Right ventricle myocardium superior (tissue), 1 donor: ENCODE measurements at regions not wholly inside any gene's neighbourhood (a gene's known extent, or its start where the extent isn't known, plus 50 kb on each side); places are given as distances from the start of the nearest gene placed in this dataset.
"Not testable (repeated sequence)": the region's sequence is repeated elsewhere in the genome, so short reads cannot be mapped to it uniquely, and the experiment has no call there.

Experiments
- ATAC-seq: fragments of 200-7000 bp; cut with Tn5 transposase; one replicate; pipeline ENCODE4 v1.9.1; 2020; ENCODE audit warnings: mild to moderate bottlenecking; ENCODE audit not compliant: poor library complexity
- DNase-seq: peaks from one replicate; pipeline ENCODE4 v3.0.0-alpha.2; 2020
- intact Hi-C: fragments of 100-400 bp; cut with DNase I; formaldehyde crosslinking; loops from one replicate; pipeline ENCODE4 v1.11.2; 2022
- donor health status: DM: no; HTN: yes; CAD: no; lungs with severe emphysema.

DNA sequence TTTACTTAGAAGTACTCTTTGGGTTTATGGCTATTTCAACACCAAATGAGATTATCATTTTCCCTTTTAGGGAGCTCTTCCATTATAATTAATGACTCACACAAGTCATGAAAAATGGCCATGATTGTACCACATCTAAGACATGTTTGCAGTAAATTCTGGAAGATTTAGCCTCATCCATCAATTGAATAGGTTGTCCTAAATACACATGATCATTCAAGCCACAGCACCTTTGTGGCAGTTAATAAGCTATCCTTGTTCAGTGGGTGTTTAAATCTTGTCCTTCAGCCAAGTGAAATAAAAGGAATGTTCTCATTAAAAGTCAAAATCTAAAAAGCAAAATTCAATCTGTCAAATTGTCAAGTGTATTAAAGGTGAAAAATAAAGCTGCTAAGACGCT is 237.5 kb downstream of the ZPLD1 start:
- no peak for DNase-seq
- no peak for ATAC-seq
- intact Hi-C loops: no loop called here

DNA sequence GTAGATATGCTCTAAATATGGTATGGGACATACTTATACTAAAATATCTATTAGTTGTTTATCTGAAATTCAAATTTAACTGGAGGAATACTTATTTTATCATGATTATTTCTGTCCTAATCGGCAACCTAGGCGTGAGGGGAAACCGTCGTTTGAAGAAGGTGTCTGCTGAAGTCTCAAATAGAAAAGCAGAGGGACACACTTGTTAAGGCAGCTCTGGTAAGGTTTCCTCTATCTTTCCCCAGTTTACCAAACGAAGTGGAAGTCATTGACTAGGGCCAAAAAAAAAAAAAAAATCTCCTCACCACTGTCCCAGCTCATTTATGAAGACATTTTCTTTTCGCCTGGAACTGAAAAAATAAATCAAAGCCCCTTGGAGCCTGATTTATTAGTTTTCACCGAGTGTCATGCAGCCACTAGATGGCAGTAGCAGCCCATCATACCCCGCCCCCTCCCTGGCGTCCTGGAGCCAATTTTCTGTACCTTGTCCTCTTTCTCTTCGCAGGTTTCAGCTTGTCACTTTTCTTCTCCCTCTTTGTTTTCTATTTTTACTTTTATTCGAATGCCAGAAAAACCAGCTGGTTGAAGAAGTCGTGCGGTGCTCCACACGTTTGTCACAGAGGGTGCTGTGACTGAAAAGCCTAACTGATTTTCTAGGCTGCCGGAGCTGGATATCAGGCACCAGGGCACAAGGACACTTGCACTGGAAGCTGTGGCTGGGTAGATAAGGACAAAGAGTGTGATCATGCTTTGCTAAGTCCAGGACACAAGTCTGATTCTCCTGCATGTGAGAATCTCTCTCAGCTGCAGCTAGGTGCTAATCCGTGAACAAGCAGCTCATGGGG is 238.7 kb downstream of the ZPLD1 start:
- ATAC-seq (peak; percentile 96), DNase-seq (peak; percentile 62)
- intact Hi-C loops: no loop called here

DNA sequence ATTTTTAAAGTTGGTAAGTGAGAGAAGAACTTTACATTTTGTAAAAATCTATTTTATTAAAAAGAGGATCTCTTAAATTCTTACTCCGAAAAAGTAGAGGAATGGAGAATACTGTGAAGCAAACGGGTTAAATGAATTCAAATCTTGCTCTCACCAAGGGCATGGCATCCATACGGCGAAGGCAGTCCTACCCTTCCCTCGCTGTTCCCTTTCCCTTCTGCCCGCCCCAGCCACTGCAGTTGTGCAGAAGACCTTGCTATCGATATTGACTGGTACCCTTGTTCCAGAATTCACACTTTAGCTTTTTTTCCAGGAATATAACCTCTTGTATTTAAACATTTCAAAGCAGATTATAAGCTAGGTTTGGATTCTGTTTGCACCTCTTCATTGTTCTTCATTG is 239.5 kb downstream of the ZPLD1 start:
- DNase-seq (no peak), ATAC-seq (no peak)
- intact Hi-C loops: no loop called here

DNA sequence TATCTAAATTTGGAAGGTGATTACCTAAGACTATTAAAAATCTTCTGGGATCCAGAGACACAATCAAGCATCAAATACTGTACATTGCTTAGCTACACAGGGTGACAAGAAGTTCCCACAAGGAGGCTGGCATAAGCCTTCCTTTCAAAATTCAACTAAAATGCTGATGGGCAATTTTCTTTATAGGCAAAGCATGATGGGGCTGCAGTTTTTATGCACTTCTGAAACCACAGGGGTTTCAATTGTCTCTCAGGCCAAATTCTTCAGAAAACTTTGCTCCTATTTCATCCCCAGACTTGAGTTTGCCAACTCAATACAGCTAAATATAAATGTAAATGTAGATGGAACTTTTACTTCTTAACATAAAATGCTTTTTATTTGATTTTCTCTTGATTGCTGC is 241.6 kb downstream of the ZPLD1 start:
- DNase-seq (no peak), ATAC-seq (no peak)
- intact Hi-C loops: loop anchor here (5.0 kb wide), 1 partner anchor 61 kb away; no protein-coding TSS in a partner anchor

DNA sequence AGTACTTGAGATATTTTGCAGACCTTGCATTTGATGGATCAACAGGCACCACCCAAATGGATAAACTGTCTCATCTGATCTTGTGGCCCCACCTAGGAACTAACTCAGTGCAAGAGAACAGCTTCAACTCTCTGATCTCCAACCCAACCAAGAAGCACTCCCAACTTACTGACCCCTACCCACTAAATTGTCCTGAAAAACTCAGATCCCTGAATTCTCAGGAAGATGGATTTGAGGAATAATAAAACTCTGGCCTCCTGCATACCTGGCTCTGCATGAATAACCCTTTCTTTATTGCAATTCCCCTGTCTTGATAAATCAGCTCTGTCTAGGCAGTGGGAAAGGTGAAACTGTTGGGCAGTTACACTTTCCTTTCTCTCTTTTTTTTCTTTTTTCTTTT is 247.9 kb downstream of the ZPLD1 start:
- no peak for ATAC-seq
- DNase-seq: no peak
- intact Hi-C loops: no loop called here

DNA sequence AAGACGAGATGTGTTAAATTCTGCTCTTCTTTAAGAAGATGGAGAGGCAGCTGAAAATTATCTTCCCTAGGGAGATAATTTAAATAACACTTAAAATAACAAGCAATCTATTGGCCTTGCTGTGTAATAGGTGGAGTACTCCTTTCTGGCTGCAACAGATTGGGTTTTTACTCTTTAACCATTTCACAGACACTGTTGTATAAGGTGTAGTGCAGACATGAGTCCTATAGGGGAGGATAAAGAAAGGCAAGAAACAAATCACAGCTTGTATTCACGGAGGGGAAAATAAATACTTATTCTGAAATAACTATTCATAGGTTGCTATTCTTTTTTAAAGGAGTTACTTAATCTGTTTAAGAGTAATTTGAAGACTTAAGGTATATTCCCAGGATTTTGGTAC is 252.0 kb downstream of the ZPLD1 start:
- intact Hi-C loops: no loop called here
- DNase-seq (no peak), ATAC-seq (no peak)

DNA sequence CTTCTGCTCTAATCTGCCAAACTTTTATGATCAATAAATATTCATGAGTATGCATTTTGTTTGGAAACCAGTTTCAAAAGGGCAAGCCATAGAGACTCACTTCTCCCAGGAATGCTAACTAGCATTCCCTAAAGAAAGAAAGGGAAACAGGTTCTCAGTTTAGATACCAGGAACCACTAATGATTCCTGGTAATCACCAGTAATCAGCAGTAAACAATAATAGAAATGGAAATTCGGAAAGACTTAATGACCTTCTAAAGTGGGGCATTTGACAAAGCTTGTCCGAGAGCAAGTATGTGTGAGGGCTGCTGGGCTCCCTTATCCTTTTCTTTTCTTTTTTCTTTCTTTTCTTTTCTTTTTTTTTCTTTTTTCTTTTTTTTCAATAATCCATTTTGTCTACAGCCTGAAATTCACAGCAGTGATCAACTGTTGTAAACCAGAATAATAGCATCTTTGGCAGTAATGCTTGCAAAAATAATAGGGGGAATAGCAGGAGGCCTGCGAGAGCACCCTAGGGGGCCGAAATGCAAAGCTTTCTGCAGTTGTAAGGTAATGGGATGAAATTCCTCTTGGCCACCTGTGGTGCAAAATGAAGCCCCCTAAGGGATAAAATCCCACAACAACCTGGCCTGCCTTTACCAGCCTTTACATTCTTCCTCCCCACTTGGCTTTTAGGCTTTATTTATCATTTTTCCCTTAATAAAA is 253.2 kb downstream of the ZPLD1 start:
- intact Hi-C loops: no loop called here

DNA sequence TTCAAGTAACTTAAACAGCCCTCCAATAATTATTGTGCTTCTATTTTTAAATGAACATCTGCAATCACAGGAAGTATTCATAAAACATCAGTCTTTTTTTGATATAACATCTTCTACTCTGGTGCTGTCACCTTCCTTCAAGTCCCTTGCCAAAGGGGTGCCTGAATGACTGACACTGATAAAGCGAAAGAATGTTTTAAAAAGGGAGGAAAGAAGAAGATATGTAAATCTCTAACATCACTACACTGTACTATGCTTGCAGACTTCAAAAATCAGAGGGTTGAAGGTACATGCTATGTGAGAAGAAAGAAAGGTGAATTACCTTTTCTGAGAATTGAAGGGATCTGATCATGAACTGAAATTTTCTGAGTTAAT is 253.7 kb downstream of the ZPLD1 start:
- intact Hi-C loops: no loop called here
- no peak for ATAC-seq
- no peak for DNase-seq

More for the DNA sequence above, 253.2 kb downstream of the ZPLD1 start:
- DNase-seq (no peak), ATAC-seq (no peak)

DNA sequence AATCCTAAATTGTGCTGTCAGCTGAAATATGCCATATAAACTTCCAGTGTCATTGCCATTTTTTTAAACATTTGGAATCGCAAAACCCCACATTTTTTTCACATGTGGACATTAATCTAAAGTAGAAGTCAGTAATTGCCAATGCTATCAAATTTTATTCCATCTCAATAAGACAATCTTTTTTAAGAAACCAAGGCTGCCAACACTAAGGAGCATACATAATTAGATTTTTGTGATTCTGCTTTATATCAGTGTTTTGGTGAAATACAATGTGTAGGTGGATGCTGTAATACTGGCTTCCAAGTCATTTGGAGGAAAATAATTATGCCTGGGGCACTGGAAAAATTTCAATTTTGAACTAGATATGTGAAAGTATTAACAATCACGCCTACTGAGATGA is 256.7 kb downstream of the ZPLD1 start:
- intact Hi-C loops: no loop called here
- DNase-seq (no peak), ATAC-seq (no peak)

DNA sequence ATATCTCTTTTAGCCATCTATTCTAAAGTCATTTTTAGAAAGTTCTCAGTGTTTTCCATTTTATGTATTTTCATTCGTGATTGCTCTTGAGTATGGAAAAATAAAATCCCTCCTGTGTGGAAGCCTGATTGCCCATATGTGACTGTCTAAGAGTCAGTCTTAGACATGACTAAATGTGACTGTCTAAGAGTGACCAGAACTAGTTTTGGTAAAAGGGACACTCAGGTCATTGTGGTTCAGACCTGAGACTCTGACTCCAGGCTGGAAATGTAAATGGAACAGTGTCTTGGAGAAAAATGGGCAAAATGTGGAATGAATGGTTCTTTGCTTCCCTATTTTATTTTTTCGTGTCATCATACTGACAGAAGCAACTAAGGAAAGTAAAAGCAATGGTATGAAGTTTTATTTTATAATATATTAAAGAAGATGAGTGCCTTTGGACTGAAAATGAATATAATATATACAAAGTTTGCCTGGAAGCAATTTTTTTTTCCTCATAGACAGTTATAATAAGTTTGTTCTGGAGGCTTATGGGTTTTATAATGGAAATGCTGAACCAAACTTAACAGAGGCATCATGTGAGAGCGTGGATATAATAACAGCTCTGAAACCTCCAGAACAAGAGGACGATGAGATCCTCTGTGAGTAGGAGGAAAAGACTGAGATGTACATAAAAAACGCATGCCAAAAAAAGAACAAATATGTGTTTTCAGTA is 264.4 kb downstream of the ZPLD1 start:
- DNase-seq (no peak), ATAC-seq (peak; percentile 55)
- intact Hi-C loops: no loop called here

DNA sequence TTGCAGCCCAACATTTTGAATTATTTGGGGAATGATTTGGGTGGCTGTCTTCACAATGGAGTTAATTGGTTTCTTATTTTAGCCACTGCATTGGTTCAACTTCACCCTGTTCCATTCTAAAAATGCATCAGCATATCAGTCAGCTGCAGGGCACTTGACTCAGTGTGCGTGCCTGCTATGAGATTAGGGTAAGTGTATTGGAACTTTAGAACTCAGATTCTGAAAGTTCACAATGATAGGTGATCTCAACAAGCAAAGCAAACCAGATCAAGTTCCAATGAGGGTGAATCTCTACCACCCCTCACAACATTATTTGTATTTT is 265.0 kb downstream of the ZPLD1 start:
- peak; percentile 96 for ATAC-seq
- intact Hi-C loops: no loop called here
- DNase-seq: no peak

DNA sequence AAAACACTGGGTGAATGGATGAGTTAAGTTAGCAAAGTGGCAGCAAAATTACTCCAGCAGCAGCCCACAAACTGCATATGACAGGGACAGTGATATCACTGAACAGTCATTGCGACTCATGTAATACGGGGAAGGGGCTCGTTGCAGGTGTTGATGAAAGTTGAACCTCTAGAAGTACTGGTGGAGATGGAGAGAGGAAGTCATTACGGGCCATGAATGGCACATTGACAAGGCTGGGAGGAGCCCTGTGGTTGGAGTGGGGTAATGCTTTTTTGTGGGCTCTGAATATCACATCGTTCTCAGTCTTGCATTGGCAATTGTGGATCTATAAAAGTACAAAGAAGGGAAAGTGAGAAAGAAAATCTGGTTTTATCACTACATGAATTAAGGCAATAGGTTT is 278.1 kb downstream of the ZPLD1 start:
- ATAC-seq (no peak), DNase-seq (no peak)
- intact Hi-C loops: no loop called here

DNA sequence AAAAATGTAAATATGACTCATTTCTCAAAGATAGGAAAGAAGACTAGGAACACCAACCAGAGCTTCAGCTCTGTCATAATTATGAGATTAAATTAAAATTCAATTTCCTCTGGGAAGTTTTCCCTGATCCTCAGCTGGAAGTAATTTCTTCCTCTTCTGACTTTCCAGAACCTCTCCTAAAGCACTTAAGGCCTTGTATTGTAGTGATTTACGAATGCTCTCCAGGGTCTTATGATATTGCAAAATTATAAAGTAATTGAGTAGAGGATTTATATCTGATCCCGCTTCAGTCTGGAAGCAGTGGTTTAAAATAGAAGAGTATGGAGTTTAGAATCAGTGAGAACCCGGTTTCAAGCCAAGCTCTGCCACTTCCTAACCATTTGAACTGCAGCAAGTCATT is 279.8 kb downstream of the ZPLD1 start:
- DNase-seq (no peak), ATAC-seq (no peak)
- intact Hi-C loops: no loop called here

DNA sequence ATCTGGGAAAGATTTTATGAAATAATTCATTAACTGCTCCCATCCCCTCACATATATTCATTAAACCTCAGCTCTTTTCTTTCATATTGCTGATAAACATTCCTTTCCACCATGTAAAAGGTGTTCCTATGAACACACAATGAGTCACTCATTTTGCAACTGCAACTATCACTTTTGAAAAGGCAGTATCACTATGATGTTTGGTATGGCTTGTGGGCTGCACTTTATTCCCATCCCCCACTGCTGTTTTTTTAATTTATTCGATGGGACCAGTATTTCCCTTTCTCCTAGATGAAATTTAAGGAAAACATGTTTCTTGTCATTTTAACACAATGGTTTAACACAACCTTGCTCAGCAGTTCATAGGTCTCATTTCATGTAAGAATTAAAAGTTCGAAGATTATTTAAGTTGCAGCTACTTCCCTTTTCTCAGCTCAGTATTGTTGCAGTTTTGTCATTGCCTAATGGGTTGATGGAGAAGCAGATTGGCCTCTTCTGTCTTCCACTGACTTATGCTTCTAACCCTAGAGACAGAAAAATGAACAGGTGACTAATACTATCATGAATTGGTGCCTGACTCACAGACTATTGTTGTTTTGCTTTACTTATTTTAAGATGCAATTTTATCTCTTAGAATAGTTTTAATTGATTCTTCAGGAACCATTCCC is 280.3 kb downstream of the ZPLD1 start:
- intact Hi-C loops: no loop called here
- DNase-seq (no peak), ATAC-seq (no peak)

DNA sequence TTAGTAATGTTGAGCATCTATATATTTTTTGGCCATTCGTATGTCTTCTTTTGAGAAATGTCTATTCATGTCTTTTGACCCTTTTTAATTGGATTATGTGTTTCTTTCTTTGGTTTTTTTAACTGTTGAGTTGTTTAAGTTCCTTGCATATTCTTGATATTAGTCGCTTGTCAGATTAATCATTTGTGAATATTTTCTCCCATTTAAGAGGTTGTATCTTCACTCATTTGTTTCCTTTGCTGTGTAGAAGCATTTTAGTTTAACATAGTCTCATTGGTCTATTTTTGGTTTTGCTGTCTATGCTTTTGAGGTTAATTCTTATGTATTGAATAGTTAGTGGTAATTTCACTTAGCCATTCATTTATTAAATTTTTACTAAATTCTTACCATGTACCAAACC is 283.8 kb downstream of the ZPLD1 start:
- ATAC-seq (no peak), DNase-seq (no peak)
- intact Hi-C loops: no loop called here

DNA sequence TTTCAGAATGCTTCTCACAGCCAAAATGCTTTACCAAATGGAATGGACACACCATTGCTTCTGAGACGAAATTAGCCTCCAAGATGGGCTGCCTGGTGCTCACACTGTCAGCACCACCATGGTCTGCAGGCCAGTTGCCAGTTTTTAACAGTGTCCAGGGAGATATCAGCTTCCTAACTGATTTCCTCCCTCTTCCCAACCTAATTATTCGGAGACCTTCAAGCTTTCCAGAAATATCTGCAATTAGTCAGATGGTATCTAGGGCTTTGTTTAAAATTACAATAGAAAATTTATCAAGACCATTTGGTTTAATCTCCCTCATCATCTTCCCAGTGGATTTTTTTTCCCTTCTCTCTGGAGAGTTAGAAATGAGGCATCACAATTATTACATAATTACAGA is 287.5 kb downstream of the ZPLD1 start:
- DNase-seq (no peak), ATAC-seq (no peak)
- intact Hi-C loops: no loop called here

DNA sequence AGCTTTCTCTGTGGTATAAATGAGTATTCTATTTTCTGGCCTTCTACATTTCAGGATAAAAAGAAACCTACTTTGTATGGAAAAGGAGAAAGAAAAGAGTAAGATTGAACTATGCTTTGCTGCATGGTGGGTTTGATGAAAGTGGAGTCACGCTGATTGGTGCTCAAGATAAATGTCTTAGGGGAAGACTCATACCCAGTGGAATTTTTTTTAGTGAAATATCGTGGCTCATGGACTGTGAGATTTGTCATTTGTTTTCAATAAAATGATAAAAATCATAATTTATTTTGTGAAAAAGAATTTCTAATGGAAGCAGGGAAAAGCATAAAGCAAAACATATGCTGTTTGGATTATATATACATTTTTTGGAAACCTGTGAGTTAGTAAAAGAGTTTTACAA is 292.5 kb downstream of the ZPLD1 start:
- intact Hi-C loops: no loop called here
- ATAC-seq (no peak), DNase-seq (no peak)

DNA sequence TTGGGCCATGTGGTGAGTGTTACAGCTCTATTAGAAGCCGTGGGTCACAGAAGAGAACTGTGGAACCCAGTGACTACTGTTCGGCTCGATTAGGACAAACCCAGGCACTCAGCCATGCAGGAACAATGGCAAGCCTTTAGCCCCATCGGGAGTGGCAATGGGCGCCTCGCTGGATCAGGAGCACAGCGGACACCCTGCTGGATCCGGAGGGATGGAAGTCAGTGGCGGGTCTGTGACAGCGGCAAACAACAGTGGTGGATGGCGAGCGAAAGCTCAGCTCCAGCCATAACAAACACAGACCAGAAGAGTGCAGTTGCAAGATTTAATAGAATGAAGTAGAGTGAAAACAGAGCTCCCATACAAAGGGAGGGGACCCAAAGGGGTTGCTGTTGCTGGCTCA is 297.8 kb downstream of the ZPLD1 start:
- ATAC-seq, DNase-seq, intact Hi-C loops: not testable (repeated sequence)

DNA sequence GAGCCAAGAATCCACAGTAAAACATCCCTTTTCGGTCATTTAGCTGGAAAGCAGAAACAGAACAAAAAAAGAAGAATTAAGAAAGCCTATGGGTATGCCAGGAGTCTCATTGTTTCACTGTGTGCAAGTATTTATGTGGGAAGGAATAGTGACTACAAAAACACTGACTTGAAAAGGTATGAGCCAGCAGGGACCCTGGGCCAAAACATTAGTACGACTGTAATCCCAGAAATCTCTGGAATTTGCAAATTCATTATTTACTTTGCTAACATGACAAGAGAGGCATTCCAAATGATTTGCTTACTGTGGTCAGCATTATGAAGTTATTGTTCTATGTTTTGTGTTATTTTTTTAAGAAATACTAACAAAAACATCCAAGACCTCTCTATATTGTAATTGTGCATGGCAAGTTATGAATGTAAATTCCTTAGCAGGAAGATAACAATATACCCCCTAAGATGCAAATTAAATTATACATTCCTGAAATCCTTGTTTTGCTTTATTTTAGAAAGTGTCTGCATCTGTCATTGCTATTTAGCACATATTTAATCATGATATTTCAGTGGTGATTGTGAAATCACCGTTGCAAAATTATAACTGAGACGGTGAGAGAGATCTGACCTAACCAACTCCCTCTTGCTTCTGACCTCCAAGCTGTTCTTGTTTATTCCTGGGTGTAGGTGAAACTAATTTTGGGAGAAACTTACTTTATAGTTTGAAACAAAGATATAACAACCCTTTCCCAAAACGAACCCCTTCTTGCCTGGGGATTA is 299.2 kb downstream of the ZPLD1 start:
- ATAC-seq: no peak
- no peak for DNase-seq
- intact Hi-C loops: no loop called here
